ENCODE measurements at regions not wholly inside any gene's neighbourhood (a gene's known extent, or its start where the extent isn't known, plus 50 kb on each side); places are given as distances from the start of the nearest gene placed in this dataset.

- DNase-seq (ENCODE audit: low read depth, low spot score), result no peak
These were observed 157.3 kb upstream of the UMPS start for GRCh38 chr3:124572851-124573405.

GRCh38 chr3:124574012-124574411 is 156.2 kb upstream of the UMPS start:
- no peak for DNase-seq (ENCODE audit: low read depth, low spot score)

- no peak for DNase-seq (ENCODE audit: low read depth, low spot score)
These were observed 153.4 kb upstream of the UMPS start for GRCh38 chr3:124576565-124577493.

GRCh38 chr3:124577494-124578167 is 152.6 kb upstream of the UMPS start:
- DNase-seq (ENCODE audit: low read depth, low spot score), result no peak

GRCh38 chr3:124579641-124580040 is 150.6 kb upstream of the UMPS start:
- DNase-seq (ENCODE audit: low read depth, low spot score), result no peak

- DNase-seq (ENCODE audit: low read depth, low spot score), result no peak
These were observed 148.1 kb upstream of the UMPS start for GRCh38 chr3:124582196-124582595.

GRCh38 chr3:124582621-124583395 is 147.4 kb upstream of the UMPS start:
- DNase-seq (ENCODE audit: low read depth, low spot score), result no peak

GRCh38 chr3:124584245-124584551 is 146.1 kb upstream of the UMPS start:
- no peak for DNase-seq (ENCODE audit: low read depth, low spot score)

GRCh38 chr3:124584552-124585391 is 145.5 kb upstream of the UMPS start:
- no peak for DNase-seq (ENCODE audit: low read depth, low spot score)

GRCh38 chr3:124586126-124587052 is 143.9 kb upstream of the UMPS start:
- DNase-seq (ENCODE audit: low read depth, low spot score), result no peak

GRCh38 chr3:124587053-124587408 is 143.2 kb upstream of the UMPS start:
- no peak for DNase-seq (ENCODE audit: low read depth, low spot score)

GRCh38 chr3:124588036-124588435 is 142.2 kb upstream of the UMPS start:
- DNase-seq (ENCODE audit: low read depth, low spot score), result no peak

- no peak for DNase-seq (ENCODE audit: low read depth, low spot score)
These were observed 141.5 kb upstream of the UMPS start for GRCh38 chr3:124588794-124589193.

- no peak for DNase-seq (ENCODE audit: low read depth, low spot score)
These were observed 138.6 kb upstream of the UMPS start for GRCh38 chr3:124591699-124592098.

GRCh38 chr3:124592658-124593441 is 137.4 kb upstream of the UMPS start:
- no peak for DNase-seq (ENCODE audit: low read depth, low spot score)

GRCh38 chr3:124593442-124593829 is 136.8 kb upstream of the UMPS start:
- DNase-seq (ENCODE audit: low read depth, low spot score), result no peak

- no peak for DNase-seq (ENCODE audit: low read depth, low spot score)
These were observed 135.7 kb upstream of the UMPS start for GRCh38 chr3:124594581-124594980.

- DNase-seq (ENCODE audit: low read depth, low spot score), result no peak
These were observed 133.0 kb upstream of the UMPS start for GRCh38 chr3:124597273-124597672.

GRCh38 chr3:124597979-124598378 is 132.3 kb upstream of the UMPS start:
- no peak for DNase-seq (ENCODE audit: low read depth, low spot score)
